Ishikawa (cell line): ENCODE measurements at regions not wholly inside any gene's neighbourhood (a gene's known extent, or its start where the extent isn't known, plus 50 kb on each side); places are given as distances from the start of the nearest gene placed in this dataset.

ENCODE experiments used
- CEBPB ChIP-seq: IDR thresholded peaks from 2 replicates; pipeline ENCODE4 v1.6.1; 2012
- CREB1 ChIP-seq: IDR thresholded peaks from 2 replicates; pipeline ENCODE4 v1.6.1; 2012; ENCODE audit warnings: low read depth
- EGR1 ChIP-seq: IDR thresholded peaks from 2 replicates; pipeline ENCODE4 v1.6.1; 2012
- EP300 ChIP-seq: IDR thresholded peaks from 2 replicates; pipeline ENCODE4 v1.6.1; 2012; ENCODE audit warnings: borderline replicate concordance
- FOXM1 ChIP-seq: IDR thresholded peaks from 2 replicates; pipeline ENCODE4 v1.6.1; 2012; ENCODE audit warnings: low read depth, borderline replicate concordance
- MAX ChIP-seq: IDR thresholded peaks from 2 replicates; pipeline ENCODE4 v1.6.1; 2012
- NFIC ChIP-seq: IDR thresholded peaks from 2 replicates; pipeline ENCODE4 v1.6.1; 2012
- RAD21 ChIP-seq: IDR thresholded peaks from 2 replicates; pipeline ENCODE4 v1.6.1; 2012; ENCODE audit warnings: low read depth
- REST ChIP-seq: IDR thresholded peaks from 2 replicates; pipeline ENCODE4 v1.6.1; 2012; ENCODE audit warnings: low read depth, mild to moderate bottlenecking
- TAF1 ChIP-seq: IDR thresholded peaks from 2 replicates; pipeline ENCODE4 v1.6.1; 2012; ENCODE audit warnings: low read depth, mild to moderate bottlenecking
- TCF12 ChIP-seq: IDR thresholded peaks from 2 replicates; pipeline ENCODE4 v1.6.1; 2012; ENCODE audit warnings: low read depth
- TEAD4 ChIP-seq: IDR thresholded peaks from 2 replicates; pipeline ENCODE4 v1.6.1; 2012
- USF1 ChIP-seq: IDR thresholded peaks from 2 replicates; pipeline ENCODE4 v1.6.1; 2012
- YY1 ChIP-seq: IDR thresholded peaks from 2 replicates; pipeline ENCODE4 v1.6.1; 2012; ENCODE audit warnings: low read depth
- ZBTB7A ChIP-seq: IDR thresholded peaks from 2 replicates; pipeline ENCODE4 v1.6.1; 2012; ENCODE audit warnings: low read depth

GRCh38 chr2:136360790-136361189 lies 242.8 kb upstream of the CXCR4 start:
- TF ChIP-seq USF1 (no peak), TEAD4 (no peak), YY1 (no peak)

GRCh38 chr2:136359121-136359965 lies 241.4 kb upstream of the CXCR4 start:
- no peak for TF ChIP-seq FOXM1

- TF ChIP-seq CREB1 (no peak), TCF12 (no peak), TEAD4 (no peak), MAX (no peak), TAF1 (no peak), NFIC (no peak), EP300 (no peak), CEBPB (no peak), ZBTB7A (no peak), EGR1 (no peak), FOXM1 (no peak), RAD21 (no peak), USF1 (no peak), REST (no peak), YY1 (no peak)
Measured at GRCh38 chr2:136358576-136358975, 240.6 kb upstream of the CXCR4 start.

GRCh38 chr2:136357007-136357380 lies 239.0 kb upstream of the CXCR4 start:
- TF ChIP-seq ZBTB7A = no peak
- TF ChIP-seq USF1 = no peak
- no peak for TF ChIP-seq TAF1
- TF ChIP-seq MAX = no peak
- TF ChIP-seq EP300 = no peak
- TF ChIP-seq NFIC = no peak
- no peak for TF ChIP-seq CEBPB
- no peak for TF ChIP-seq YY1
- TF ChIP-seq RAD21 = no peak
- no peak for TF ChIP-seq FOXM1
- TF ChIP-seq REST = no peak
- TF ChIP-seq CREB1 = no peak
- TF ChIP-seq TCF12 = no peak
- no peak for TF ChIP-seq EGR1

- TF ChIP-seq TAF1 (no peak), USF1 (no peak), EP300 (no peak), REST (no peak), FOXM1 (no peak)
Measured at GRCh38 chr2:136356125-136357006, 238.4 kb upstream of the CXCR4 start.
